Cardiac fibroblast (primary cell): ENCODE measurements at regions not wholly inside any gene's neighbourhood (a gene's known extent, or its start where the extent isn't known, plus 50 kb on each side); places are given as distances from the start of the nearest gene placed in this dataset.

Experiments used
- DNase-seq, 2 donors: peaks; one replicate each; pipeline versions ENCODE4 v3.0.0 to v3.0.0-alpha.2; 2010; ENCODE audit warnings: low read depth in 2 of 2
- H3K4me3 ChIP-seq, 2 donors: replicated peaks in 1 of 2; 1 replicate in 1 of 2; 2 replicates in 1 of 2; pipeline ENCODE4 v1.5.1; 2011; ENCODE audit warnings: low read depth in 2 of 2, low read length in 2 of 2, mild to moderate bottlenecking in 2 of 2, moderate library complexity in 1 of 2
- CTCF ChIP-seq: IDR thresholded peaks from one replicate; pipeline ENCODE4 v1.5.1; 2011; ENCODE audit warnings: low read depth, mild to moderate bottlenecking, low read length, inconsistent platforms

GRCh38 chr17:13143001-13143400 is 125.2 kb upstream of the ELAC2 start:
- DNase-seq = no peak
- TF ChIP-seq CTCF = no peak
- no peak overlapping the region for H3K4me3 ChIP-seq

GRCh38 chr17:13140750-13141149 is 122.9 kb upstream of the ELAC2 start:
- TF ChIP-seq CTCF = no peak
- no peak overlapping the region for H3K4me3 ChIP-seq
- no peak for DNase-seq

DNA sequence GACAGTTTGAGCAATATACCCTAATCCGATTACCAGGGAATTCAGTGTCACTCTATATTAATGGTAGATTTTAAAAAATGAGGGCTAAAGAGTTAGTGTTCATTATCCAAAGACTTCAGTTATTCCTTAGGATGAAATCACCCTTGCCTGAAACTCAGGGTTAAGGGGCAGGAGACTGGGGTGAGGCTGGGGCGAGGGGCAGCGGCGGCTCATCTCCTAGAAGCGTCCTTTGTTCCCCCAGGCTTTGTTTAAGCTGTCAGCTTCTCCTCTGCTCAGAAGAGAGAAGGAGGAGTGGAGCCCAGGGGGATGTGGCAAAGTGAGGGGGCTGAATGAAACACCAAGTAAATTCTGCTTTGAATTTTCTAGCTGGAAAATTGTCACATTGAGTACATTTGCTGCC is 117.7 kb upstream of the ELAC2 start:
- no peak overlapping the region for H3K4me3 ChIP-seq
- TF ChIP-seq CTCF = no peak
- no peak for DNase-seq

DNA sequence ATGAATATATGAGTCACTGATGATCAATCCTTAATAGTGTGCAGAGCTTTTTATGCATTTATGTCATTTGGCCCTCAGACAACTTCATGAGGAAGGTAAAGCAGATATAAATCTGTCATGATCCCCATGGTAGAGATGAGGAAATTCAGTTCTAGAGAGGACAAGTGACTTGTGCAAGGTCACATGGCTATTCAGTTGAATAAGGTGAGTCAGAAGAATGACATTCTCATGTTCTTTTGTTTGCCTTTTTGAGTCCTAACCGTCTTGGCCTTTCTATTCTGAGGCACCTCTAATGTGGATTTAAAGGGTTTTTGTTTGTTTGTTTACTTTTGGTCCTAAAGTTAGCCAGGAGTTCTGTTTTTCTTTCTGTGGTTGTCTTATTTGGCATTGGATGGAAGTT is 116.2 kb upstream of the ELAC2 start:
- no peak for TF ChIP-seq CTCF
- DNase-seq = no peak
- no peak overlapping the region for H3K4me3 ChIP-seq

DNA sequence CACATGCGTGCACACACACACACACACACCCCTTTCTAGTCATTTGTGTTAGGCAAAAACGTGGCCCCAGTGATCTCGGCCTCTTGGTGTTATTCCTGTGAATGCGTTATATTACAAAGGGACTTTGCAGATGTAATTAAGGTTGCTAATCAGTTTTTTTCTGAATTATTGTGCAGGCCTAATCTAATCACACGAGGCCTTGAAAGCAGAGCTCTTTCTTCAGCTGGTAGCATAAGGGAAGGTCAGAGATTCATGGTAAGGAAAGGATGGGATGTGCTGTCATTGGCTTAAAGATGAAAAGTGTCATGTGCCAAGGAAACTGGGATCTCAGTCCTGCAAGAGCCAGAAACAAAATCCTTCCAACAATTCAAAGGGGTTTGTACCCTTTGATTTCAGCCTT is 113.4 kb upstream of the ELAC2 start:
- TF ChIP-seq CTCF = no peak
- DNase-seq = no peak

DNA sequence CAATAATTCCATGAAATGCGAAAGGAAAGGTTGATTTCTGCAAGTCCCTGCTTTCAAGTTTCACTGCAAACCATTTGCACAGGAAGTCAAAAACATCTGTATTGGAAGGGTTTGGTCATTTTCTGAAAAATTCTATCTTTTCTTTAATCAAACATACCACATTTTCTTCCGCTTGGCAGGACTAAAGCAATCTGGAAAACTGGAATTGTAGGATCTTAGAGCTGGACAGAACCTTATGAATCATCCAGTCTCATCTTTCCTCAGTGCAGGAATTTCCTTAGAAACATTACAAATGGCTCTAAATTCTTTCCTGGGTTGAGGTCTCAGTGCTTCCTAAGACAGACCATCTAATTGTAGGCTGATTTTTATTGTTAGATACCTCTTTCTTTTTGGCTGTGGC is 111.5 kb upstream of the ELAC2 start:
- no peak for TF ChIP-seq CTCF

More for the DNA sequence above, 113.4 kb upstream of the ELAC2 start:
- no peak overlapping the region for H3K4me3 ChIP-seq

DNA sequence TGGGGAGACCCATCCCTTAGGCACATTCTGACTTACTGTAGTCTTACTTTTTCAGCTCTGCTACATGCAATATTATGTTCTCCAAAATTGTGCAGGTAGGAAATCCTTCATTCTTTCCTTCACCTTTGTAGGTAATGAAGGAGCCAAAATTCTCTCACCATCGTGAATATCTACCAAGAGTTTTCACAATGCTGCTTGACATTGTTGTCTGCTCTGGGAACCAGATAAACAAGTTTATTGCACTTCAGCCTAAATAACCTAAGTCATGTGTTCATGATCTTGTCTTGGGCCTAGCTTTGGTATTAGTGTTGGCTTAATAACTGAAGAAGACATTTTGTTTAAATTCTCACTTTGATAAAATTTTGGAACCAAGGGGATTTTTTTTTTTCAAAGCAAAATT is 110.8 kb upstream of the ELAC2 start:
- no peak for TF ChIP-seq CTCF
- no peak overlapping the region for H3K4me3 ChIP-seq
- DNase-seq = no peak

More for the DNA sequence above, 111.5 kb upstream of the ELAC2 start:
- no peak for DNase-seq
- no peak overlapping the region for H3K4me3 ChIP-seq
